Heart left ventricle (tissue), 13 donors: ENCODE measurements at regions not wholly inside any gene's neighbourhood (a gene's known extent, or its start where the extent isn't known, plus 50 kb on each side); places are given as distances from the start of the nearest gene placed in this dataset.

ENCODE experiments used
- CTCF ChIP-seq, 12 donors: fragments of 200-600 bp; sonication (generic) in 4 of 12; IDR thresholded peaks; one replicate each; pipeline versions ENCODE4 v1.5.0 to v1.8.0; 2018 to 2022; ENCODE audit warnings: antibody characterized with exemption in 12 of 12, mild to moderate bottlenecking in 5 of 12
- POLR2A ChIP-seq, 2 donors: fragments of 450-650 bp; IDR thresholded peaks; one replicate each; pipeline ENCODE4 v1.6.1; 2017; ENCODE audit warnings: antibody characterized with exemption in 2 of 2, mild to moderate bottlenecking in 2 of 2, moderate library complexity in 2 of 2
- donor health status: ischemic (EF 13 %, LVEDD 7.1; RV severe dilation, severe dysfunction).
- donor health status: DM: no; HTN: yes; CAD: no.
- donor health status: DM: no; HTN: no; CAD: no.
- donor health status: ischemic (EF 25% LVEDD 6.9; RV normal size, moderate dysfunction).
- donor health status: ischemic (EF 25% LVEDD 5.7; RV mildly dilated, moderate dysfunction).
- donor health status: ischemic (EF 35%, LVEDD 5.7; RV mildly dilated, moderate dysfunction).
- donor health status: nonischemic (EF 11% LVEDD 7.7; RV severe dilation, severe dysfunction).
- donor health status: DM: yes; HTN: yes; CAD: no.
- donor health status: PGD.
- donor health status: ischemic (EF 29% LVEDD 5.4; RV normal size, mild dysfunction).
- donor health status: nonischemic (EF 23%, LVEDD 6.1; RV moderate dilation, normal function).

GRCh38 chr5:176727983-176728675, 80.8 kb downstream of the TSPAN17 start:
- TF ChIP-seq POLR2A (IDR thresholded peaks at IDR 0.05): no peak
- no peak for TF ChIP-seq CTCF (IDR thresholded peaks at IDR 0.05)
